ENCODE measurements at regions not wholly inside any gene's neighbourhood (a gene's known extent, or its start where the extent isn't known, plus 50 kb on each side); places are given as distances from the start of the nearest gene placed in this dataset.

GRCh38 chr3:18225709-18226108, 199.4 kb downstream of the SATB1 start:
- Histone ChIP-seq H3K4me1 (no peaks in the 10 kb centered on the region), H3K4me2 (no peak overlapping the region), H3K27ac (no peak overlapping the region), H3K4me3 (no peak overlapping the region), H3K9me3 (no peaks in the 10 kb centered on the region)
- DNase-seq (ENCODE audit: low read depth in 1 of 2, low spot score in 1 of 2), result no peak
- FAIRE-seq, result no peak
- no peak for ATAC-seq
- TF ChIP-seq RCOR1 (IDR thresholded peaks at IDR 0.05; ENCODE audit: low read depth, low read length) (no peak), RFX5 (IDR thresholded peaks at IDR 0.05) (no peak), CHD2 (IDR thresholded peaks at IDR 0.05; ENCODE audit: low read length, partially characterized antibody) (no peak), CBX2 (IDR thresholded peaks at IDR 0.05; ENCODE audit: borderline replicate concordance, low read depth) (no peak), CHD4 (IDR thresholded peaks at IDR 0.05; ENCODE audit: borderline replicate concordance) (no peak), BCL3 (IDR thresholded peaks at IDR 0.05) (no peak), HOXA7 (CRISPR knock-in tag; IDR thresholded peaks at IDR 0.05) (no peak), RNF2 (IDR thresholded peaks at IDR 0.05; ENCODE audit: borderline replicate concordance, low read depth) (no peak), TP53 (CRISPR knock-in tag; IDR thresholded peaks at IDR 0.05) (no peak), CBX8 (IDR thresholded peaks at IDR 0.05) (no peak), HMGXB4 (CRISPR knock-in tag; IDR thresholded peaks at IDR 0.05; ENCODE audit: borderline replicate concordance) (no peak), MAZ (IDR thresholded peaks at IDR 0.05; ENCODE audit: borderline replicate concordance, low read depth, low read length) (no peak)
- ChIA-PET POLR2A (no interaction called here), CTCF (no interaction called here)
- WGBS (ENCODE audit: missing lambda C conversion rate), result 4% methylated on average over 3 of the region's 3 CpGs

- Histone ChIP-seq H3K4me1 (no peaks in the 10 kb centered on the region), H3K27ac (no peak overlapping the region), H3K9me3 (no peaks in the 10 kb centered on the region), H3K4me3 (no peak overlapping the region), H3K4me2 (no peak overlapping the region)
- POLR2A ChIA-PET, result no interaction called here
- no peak for TF ChIP-seq MYC (IDR thresholded peaks at IDR 0.05; ENCODE audit: borderline replicate concordance, low read length)
- no peak for TF ChIP-seq NR3C1 (IDR thresholded peaks at IDR 0.05)
- no peak for TF ChIP-seq HEYL (CRISPR knock-in tag; IDR thresholded peaks at IDR 0.05)
- TF ChIP-seq MAX (IDR thresholded peaks at IDR 0.05), result no peak
- no peak for TF ChIP-seq SREBF2 (IDR thresholded peaks at IDR 0.05)
- TF ChIP-seq ZNF302 (CRISPR knock-in tag; IDR thresholded peaks at IDR 0.05), result no peak
- no peak for TF ChIP-seq EHMT2 (IDR thresholded peaks at IDR 0.05; ENCODE audit: low read depth)
- TF ChIP-seq BCL3 (IDR thresholded peaks at IDR 0.05), result no peak
- TF ChIP-seq CEBPB (IDR thresholded peaks at IDR 0.05), result no peak
- 0% methylated on average over 2 of the region's 2 CpGs for WGBS (ENCODE audit: missing lambda C conversion rate)
- ATAC-seq (no peak), DNase-seq (ENCODE audit: low read depth in 1 of 2, low spot score in 1 of 2) (no peak), FAIRE-seq (no peak)
- CTCF ChIA-PET, result no interaction called here
These were observed 200.7 kb downstream of the SATB1 start for GRCh38 chr3:18224426-18224825.

GRCh38 chr3:18223974-18224373, 201.2 kb downstream of the SATB1 start:
- no peak overlapping the region for H3K4me2 ChIP-seq
- DNase-seq (ENCODE audit: low read depth in 1 of 2, low spot score in 1 of 2), result no peak
- ChIA-PET POLR2A (no interaction called here), CTCF (no interaction called here)
- FAIRE-seq, result no peak
- H3K4me1 ChIP-seq, result no peaks in the 10 kb centered on the region
- H3K9me3 ChIP-seq, result no peaks in the 10 kb centered on the region
- H3K27ac ChIP-seq, result no peak overlapping the region
- TF ChIP-seq EP300 (IDR thresholded peaks at IDR 0.05) (no peak), ZNF302 (CRISPR knock-in tag; IDR thresholded peaks at IDR 0.05) (no peak), PBX3 (IDR thresholded peaks at IDR 0.05) (no peak), EHF (CRISPR knock-in tag; IDR thresholded peaks at IDR 0.05) (no peak), BCL3 (IDR thresholded peaks at IDR 0.05) (no peak), USF2 (IDR thresholded peaks at IDR 0.05) (no peak), HDAC2 (IDR thresholded peaks at IDR 0.05) (no peak), JUNB (IDR thresholded peaks at IDR 0.05) (no peak), RAD21 (conservative IDR thresholded peaks at IDR 0.05 in 1 of 2, IDR thresholded peaks at IDR 0.05 in 1 of 2) (no peak), FOSB (CRISPR knock-in tag; IDR thresholded peaks at IDR 0.05) (no peak), CBX2 (IDR thresholded peaks at IDR 0.05; ENCODE audit: borderline replicate concordance, low read depth) (no peak), MAZ (IDR thresholded peaks at IDR 0.05; ENCODE audit: borderline replicate concordance, low read depth, low read length) (no peak)
- no peak overlapping the region for H3K4me3 ChIP-seq
- 50% methylated on average over 6 of the region's 6 CpGs for WGBS (ENCODE audit: missing lambda C conversion rate)
- no peak for ATAC-seq

Data from A549 (cell line).